Upper lobe of left lung (tissue), 4 donors: ENCODE measurements at regions not wholly inside any gene's neighbourhood (a gene's known extent, or its start where the extent isn't known, plus 50 kb on each side); places are given as distances from the start of the nearest gene placed in this dataset.

Experiments
- EP300 ChIP-seq, 4 donors: sonication (generic); formaldehyde crosslinking; IDR thresholded peaks; one replicate each; pipeline ENCODE4 v1.5.1; 2017; ENCODE audit warnings: antibody characterized with exemption in 4 of 4, control low read depth in 2 of 4
- POLR2A ChIP-seq, 4 donors: fragments of 450-650 bp; IDR thresholded peaks; one replicate each; pipeline ENCODE4 v1.5.1; 2016 to 2017; ENCODE audit warnings: antibody characterized with exemption in 4 of 4, mild to moderate bottlenecking in 2 of 4
- POLR2AphosphoS5 ChIP-seq, 2 donors: sonication (generic); formaldehyde crosslinking; IDR thresholded peaks; one replicate each; pipeline ENCODE4 v1.5.1; 2017; ENCODE audit warnings: antibody characterized with exemption in 2 of 2
- TF ChIP-seq, protein P1 (sequence below), 6 experiments: fragments of 450-650 bp in 4 of 6; fragments of 200-600 bp in 2 of 6; sonication (generic) in 2 of 6; IDR thresholded peaks; one replicate each; pipeline ENCODE4 v1.5.1; 2016 to 2019; ENCODE audit warnings: antibody characterized with exemption in 6 of 6

DNA sequence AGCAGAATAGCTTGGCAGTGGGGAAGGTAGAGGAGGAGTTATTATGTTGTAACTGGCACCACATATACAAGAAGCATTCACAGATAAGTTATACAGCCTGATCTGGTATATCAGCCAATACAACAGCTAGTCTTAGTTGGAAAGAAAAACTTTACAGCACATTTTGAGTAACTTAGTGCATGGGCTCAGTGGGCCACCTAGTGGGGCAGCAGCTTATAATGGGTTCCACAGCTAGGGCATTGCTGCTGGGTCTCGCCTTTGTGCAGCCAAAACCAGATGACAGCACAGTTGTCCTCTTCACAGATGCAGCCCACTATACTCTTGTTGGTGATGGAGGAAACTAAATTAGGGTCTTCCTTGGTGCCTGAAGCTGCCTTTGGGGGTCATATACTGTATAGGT, 448.1 kb upstream of the RASGEF1B start:
- TF ChIP-seq, protein P1, sequence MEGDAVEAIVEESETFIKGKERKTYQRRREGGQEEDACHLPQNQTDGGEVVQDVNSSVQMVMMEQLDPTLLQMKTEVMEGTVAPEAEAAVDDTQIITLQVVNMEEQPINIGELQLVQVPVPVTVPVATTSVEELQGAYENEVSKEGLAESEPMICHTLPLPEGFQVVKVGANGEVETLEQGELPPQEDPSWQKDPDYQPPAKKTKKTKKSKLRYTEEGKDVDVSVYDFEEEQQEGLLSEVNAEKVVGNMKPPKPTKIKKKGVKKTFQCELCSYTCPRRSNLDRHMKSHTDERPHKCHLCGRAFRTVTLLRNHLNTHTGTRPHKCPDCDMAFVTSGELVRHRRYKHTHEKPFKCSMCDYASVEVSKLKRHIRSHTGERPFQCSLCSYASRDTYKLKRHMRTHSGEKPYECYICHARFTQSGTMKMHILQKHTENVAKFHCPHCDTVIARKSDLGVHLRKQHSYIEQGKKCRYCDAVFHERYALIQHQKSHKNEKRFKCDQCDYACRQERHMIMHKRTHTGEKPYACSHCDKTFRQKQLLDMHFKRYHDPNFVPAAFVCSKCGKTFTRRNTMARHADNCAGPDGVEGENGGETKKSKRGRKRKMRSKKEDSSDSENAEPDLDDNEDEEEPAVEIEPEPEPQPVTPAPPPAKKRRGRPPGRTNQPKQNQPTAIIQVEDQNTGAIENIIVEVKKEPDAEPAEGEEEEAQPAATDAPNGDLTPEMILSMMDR (IDR thresholded peaks at IDR 0.05): no peak
- TF ChIP-seq POLR2A (IDR thresholded peaks at IDR 0.05) (no peak), POLR2AphosphoS5 (IDR thresholded peaks at IDR 0.05) (no peak), EP300 (IDR thresholded peaks at IDR 0.05) (no peak)
